Naive thymus-derived CD4-positive, alpha-beta T cell (primary cell): ENCODE measurements at regions not wholly inside any gene's neighbourhood (a gene's known extent, or its start where the extent isn't known, plus 50 kb on each side); places are given as distances from the start of the nearest gene placed in this dataset.

Source experiments
- ATAC-seq: fragments of 150-1000 bp; cut with Tn5 transposase; 2 replicates; pipeline ENCODE4 v1.10.0; 2021; ENCODE audit warnings: mild to moderate bottlenecking, moderate library complexity
- CTCF ChIA-PET: fragments of 350-600 bp; sonication (Branson Sonifier 250); formaldehyde crosslinking; loops from one replicate; lab custom pipeline; 2021; ENCODE audit warnings: antibody characterized with exemption; lab: Charles Lee
- POLR2A ChIA-PET: fragments of 350-600 bp; sonication (Branson Sonifier 250); formaldehyde crosslinking; loops from one replicate; lab custom pipeline; 2021; ENCODE audit warnings: antibody characterized with exemption, inconsistent platforms; lab: Charles Lee
- DNase-seq, 9 donors: peaks; one replicate each; pipeline versions ENCODE4 v3.0.0 to v3.0.0-alpha.2; 2020 to 2022; ENCODE audit warnings: mixed read lengths in 1 of 9
- H3K27ac ChIP-seq: one replicate; pipeline ENCODE4 v1.7.0; 2013; ENCODE audit warnings: mild to moderate bottlenecking, low read depth, low read length, moderate library complexity
- H3K27me3 ChIP-seq, 2 donors: one replicate each; pipeline ENCODE4 v1.7.0; 2013; ENCODE audit warnings: low read length in 2 of 2, mild to moderate bottlenecking in 2 of 2, moderate library complexity in 2 of 2; ENCODE audit not compliant: control insufficient read depth in 2 of 2, insufficient read depth in 2 of 2
- H3K36me3 ChIP-seq, 3 experiments: 1 replicate in 2 of 3; 2 replicates in 1 of 3; pipeline ENCODE4 v1.7.0; 2013; ENCODE audit warnings: low read length in 3 of 3, mild to moderate bottlenecking in 3 of 3, moderate library complexity in 1 of 3; ENCODE audit not compliant: insufficient read depth in 3 of 3, control insufficient read depth in 2 of 3
- H3K4me1 ChIP-seq, 2 donors: one replicate each; pipeline ENCODE4 v1.7.0; 2013; ENCODE audit warnings: low read length in 2 of 2, mild to moderate bottlenecking in 2 of 2, moderate library complexity in 1 of 2; ENCODE audit not compliant: control insufficient read depth in 2 of 2, insufficient read depth in 2 of 2
- H3K4me3 ChIP-seq: 2 replicates; pipeline ENCODE4 v1.7.0; 2013; ENCODE audit warnings: mild to moderate bottlenecking, low read length
- H3K9me3 ChIP-seq, 3 experiments: 1 replicate in 2 of 3; 2 replicates in 1 of 3; pipeline ENCODE4 v1.7.0; 2013; ENCODE audit warnings: low read length in 3 of 3; ENCODE audit not compliant: control insufficient read depth in 2 of 3
- H3K27ac Mint-ChIP-seq, 9 donors: one replicate each; pipeline ENCODE4 v1.8.0; 2020 to 2022; ENCODE audit warnings: mixed read lengths in 9 of 9, mild to moderate bottlenecking in 8 of 9, moderate library complexity in 5 of 9, inconsistent platforms in 2 of 9
- H3K27me3 Mint-ChIP-seq, 5 donors: one replicate each; pipeline ENCODE4 v1.8.0; 2021 to 2022; ENCODE audit warnings: mixed read lengths in 5 of 5, mild to moderate bottlenecking in 1 of 5
- H3K36me3 Mint-ChIP-seq, 5 donors: one replicate each; pipeline ENCODE4 v1.8.0; 2020 to 2022; ENCODE audit warnings: mixed read lengths in 5 of 5, mild to moderate bottlenecking in 3 of 5, inconsistent platforms in 1 of 5
- H3K4me1 Mint-ChIP-seq, 7 donors: one replicate each; pipeline ENCODE4 v1.8.0; 2020 to 2022; ENCODE audit warnings: mixed read lengths in 7 of 7, mild to moderate bottlenecking in 3 of 7, inconsistent platforms in 1 of 7
- H3K4me3 Mint-ChIP-seq, 10 donors: one replicate each; pipeline ENCODE4 v1.8.0; 2020 to 2022; ENCODE audit warnings: mild to moderate bottlenecking in 10 of 10, mixed read lengths in 10 of 10, moderate library complexity in 6 of 10, inconsistent platforms in 2 of 10
- H3K9me3 Mint-ChIP-seq, 11 donors: one replicate each; pipeline ENCODE4 v1.8.0; 2020 to 2022; ENCODE audit warnings: mixed read lengths in 11 of 11, mild to moderate bottlenecking in 4 of 11, inconsistent platforms in 1 of 11, moderate library complexity in 1 of 11
- intact Hi-C, 2 donors: fragments of 100-400 bp; cut with micrococcal nuclease; formaldehyde crosslinking; loops; one replicate each; pipeline ENCODE4 v1.15.1; 2023

- H3K36me3 Mint-ChIP-seq, result no peaks in the 10 kb centered on the region
- H3K27me3 ChIP-seq, result no peaks in the 10 kb centered on the region
- CTCF ChIA-PET, result no interaction called here
- peaks cover 0 to 3% (median 0%) of the 10 kb centered on the region in 7 donors for H3K4me1 Mint-ChIP-seq
- H3K4me1 ChIP-seq, result no peaks in the 10 kb centered on the region
- POLR2A ChIA-PET, result no interaction called here
- DNase-seq (no peak), ATAC-seq (no peak)
- no peak overlapping the region for H3K27ac ChIP-seq
- intact Hi-C loops, result no loop called here
- no peaks in the 10 kb centered on the region for H3K9me3 ChIP-seq
- H3K4me3 ChIP-seq, result no peak overlapping the region
- no peaks in the 10 kb centered on the region for H3K36me3 ChIP-seq
- H3K27ac Mint-ChIP-seq, result no peak overlapping the region
- no peak overlapping the region for H3K4me3 Mint-ChIP-seq
- peaks cover 0 to 8% (median 4%) of the 10 kb centered on the region in 11 donors for H3K9me3 Mint-ChIP-seq
- H3K27me3 Mint-ChIP-seq, result no peaks in the 10 kb centered on the region
Observed at GRCh38 chr6:93784794-93785693, 365.7 kb upstream of the EPHA7 start.

DNA sequence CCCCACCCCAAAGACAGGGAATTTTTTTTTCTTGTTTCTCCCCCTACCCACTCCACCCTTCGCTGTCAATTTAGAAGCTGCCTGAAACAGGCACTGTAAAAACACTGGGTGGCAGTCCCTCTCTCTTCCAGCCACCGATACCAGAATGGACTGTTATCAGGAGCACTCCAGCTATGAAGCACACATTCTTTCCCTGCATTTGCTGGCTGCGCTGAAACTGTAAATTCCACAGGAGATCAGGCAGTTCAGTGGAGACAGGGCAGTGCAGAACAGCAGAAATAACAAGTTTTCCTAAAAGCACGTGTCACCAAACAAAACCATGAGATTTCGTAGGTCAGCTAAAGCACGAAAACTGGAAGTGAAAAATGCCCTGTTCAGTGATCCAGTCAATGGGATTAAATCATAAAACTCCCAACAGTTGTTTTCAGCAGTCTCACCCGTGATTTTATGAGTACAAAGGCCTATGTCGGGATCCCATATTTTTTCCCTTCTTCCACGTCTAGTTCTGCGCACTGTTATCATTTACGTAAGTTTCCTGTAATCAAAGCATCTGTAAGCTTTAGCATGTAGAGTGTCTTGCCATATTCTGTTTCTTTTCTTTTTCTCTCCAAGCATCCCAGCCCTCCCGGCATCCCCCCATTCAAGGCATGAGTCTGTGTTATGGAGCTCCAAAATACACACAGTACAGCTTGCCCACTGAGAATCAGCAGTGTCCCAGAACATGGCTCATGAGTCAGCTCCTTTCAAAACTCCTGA, 359.9 kb upstream of the EPHA7 start:
- ChIA-PET CTCF (no interaction called here), POLR2A (no interaction called here)
- Histone ChIP-seq H3K27ac (no peak overlapping the region), H3K27me3 (no peaks in the 10 kb centered on the region), H3K4me3 (no peak overlapping the region), H3K36me3 (no peaks in the 10 kb centered on the region), H3K9me3 (no peaks in the 10 kb centered on the region), H3K4me1 (no peaks in the 10 kb centered on the region)
- no peaks in the 10 kb centered on the region for H3K27me3 Mint-ChIP-seq
- no peak overlapping the region for H3K27ac Mint-ChIP-seq
- DNase-seq (no peak), ATAC-seq (no peak)
- peaks cover 0 to 5% (median 0%) of the 10 kb centered on the region in 11 donors for H3K9me3 Mint-ChIP-seq
- intact Hi-C loops, result no loop called here
- no peaks in the 10 kb centered on the region for H3K36me3 Mint-ChIP-seq
- no peak overlapping the region for H3K4me3 Mint-ChIP-seq
- no peaks in the 10 kb centered on the region for H3K4me1 Mint-ChIP-seq

GRCh38 chr6:93759190-93759589, 339.8 kb upstream of the EPHA7 start:
- DNase-seq (no peak), ATAC-seq (no peak)
- no peaks in the 10 kb centered on the region for H3K27me3 ChIP-seq
- CTCF ChIA-PET, result no interaction called here
- H3K9me3 ChIP-seq, result no peaks in the 10 kb centered on the region
- no peak overlapping the region for H3K27ac Mint-ChIP-seq
- no peaks in the 10 kb centered on the region for H3K4me1 Mint-ChIP-seq
- no peaks in the 10 kb centered on the region for H3K36me3 Mint-ChIP-seq
- H3K27ac ChIP-seq, result no peak overlapping the region
- no peaks in the 10 kb centered on the region for H3K36me3 ChIP-seq
- no peaks in the 10 kb centered on the region for H3K27me3 Mint-ChIP-seq
- H3K9me3 Mint-ChIP-seq, result peaks cover 0 to 15% (median 0%) of the 10 kb centered on the region in 11 donors
- H3K4me1 ChIP-seq, result no peaks in the 10 kb centered on the region
- no peak overlapping the region for H3K4me3 Mint-ChIP-seq
- POLR2A ChIA-PET, result no interaction called here
- no peak overlapping the region for H3K4me3 ChIP-seq
- intact Hi-C loops, result no loop called here

GRCh38 chr6:93751969-93752368, 332.6 kb upstream of the EPHA7 start:
- ChIA-PET POLR2A (no interaction called here), CTCF (no interaction called here)
- no peaks in the 10 kb centered on the region for H3K27me3 Mint-ChIP-seq
- no peak overlapping the region for H3K4me3 Mint-ChIP-seq
- intact Hi-C loops, result no loop called here
- no peaks in the 10 kb centered on the region for H3K9me3 ChIP-seq
- no peaks in the 10 kb centered on the region for H3K36me3 ChIP-seq
- DNase-seq (no peak), ATAC-seq (no peak)
- H3K4me1 ChIP-seq, result no peaks in the 10 kb centered on the region
- no peaks in the 10 kb centered on the region for H3K36me3 Mint-ChIP-seq
- no peak overlapping the region for H3K27ac ChIP-seq
- H3K27ac Mint-ChIP-seq, result no peak overlapping the region
- H3K4me3 ChIP-seq, result no peak overlapping the region
- H3K9me3 Mint-ChIP-seq, result peaks cover 0 to 17% (median 4%) of the 10 kb centered on the region in 11 donors
- H3K4me1 Mint-ChIP-seq, result no peaks in the 10 kb centered on the region
- H3K27me3 ChIP-seq, result no peaks in the 10 kb centered on the region

DNA sequence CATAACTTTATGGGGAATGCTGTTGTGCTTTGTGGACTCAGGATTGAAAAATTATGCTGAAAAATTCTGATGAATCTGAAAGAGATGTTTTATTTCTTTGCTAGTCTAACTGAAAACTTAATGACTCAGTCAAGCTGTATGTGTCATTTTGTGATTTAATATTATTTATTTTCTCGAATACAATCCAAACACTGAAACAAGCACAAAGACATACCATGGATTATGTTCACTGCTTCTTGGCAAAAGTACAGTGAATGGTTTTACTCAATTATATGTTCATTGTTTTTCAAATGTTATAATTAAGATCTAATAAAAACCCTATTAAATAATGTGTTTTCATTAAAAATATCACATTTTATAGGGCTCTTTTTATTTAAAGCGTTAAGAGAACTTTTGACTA, 330.6 kb upstream of the EPHA7 start:
- intact Hi-C loops, result no loop called here
- no peaks in the 10 kb centered on the region for H3K4me1 Mint-ChIP-seq
- Histone ChIP-seq H3K36me3 (no peaks in the 10 kb centered on the region), H3K4me1 (no peaks in the 10 kb centered on the region), H3K9me3 (no peaks in the 10 kb centered on the region), H3K27me3 (no peaks in the 10 kb centered on the region), H3K4me3 (no peak overlapping the region), H3K27ac (no peak overlapping the region)
- H3K9me3 Mint-ChIP-seq, result peaks cover 0 to 12% (median 4%) of the 10 kb centered on the region in 11 donors
- ChIA-PET POLR2A (no interaction called here), CTCF (no interaction called here)
- no peak overlapping the region for H3K4me3 Mint-ChIP-seq
- H3K27me3 Mint-ChIP-seq, result no peaks in the 10 kb centered on the region
- no peak overlapping the region for H3K27ac Mint-ChIP-seq
- ATAC-seq (no peak), DNase-seq (no peak)
- H3K36me3 Mint-ChIP-seq, result no peaks in the 10 kb centered on the region

GRCh38 chr6:93749191-93749590, 329.8 kb upstream of the EPHA7 start:
- intact Hi-C loops, result no loop called here
- H3K4me1 ChIP-seq, result no peaks in the 10 kb centered on the region
- H3K4me1 Mint-ChIP-seq, result no peaks in the 10 kb centered on the region
- no peak overlapping the region for H3K27ac Mint-ChIP-seq
- no peak for ATAC-seq
- no peaks in the 10 kb centered on the region for H3K36me3 Mint-ChIP-seq
- H3K27me3 Mint-ChIP-seq, result no peaks in the 10 kb centered on the region
- no peak overlapping the region for H3K27ac ChIP-seq
- H3K27me3 ChIP-seq, result no peaks in the 10 kb centered on the region
- ChIA-PET POLR2A (no interaction called here), CTCF (no interaction called here)
- H3K4me3 Mint-ChIP-seq, result no peak overlapping the region
- no peak overlapping the region for H3K4me3 ChIP-seq
- no peaks in the 10 kb centered on the region for H3K36me3 ChIP-seq
- peaks cover 0 to 7% (median under 1%) of the 10 kb centered on the region in 11 donors for H3K9me3 Mint-ChIP-seq
- H3K9me3 ChIP-seq, result no peaks in the 10 kb centered on the region
- DNase-seq, result no peak
